ENCODE measurements at regions not wholly inside any gene's neighbourhood (a gene's known extent, or its start where the extent isn't known, plus 50 kb on each side); places are given as distances from the start of the nearest gene placed in this dataset.

DNA sequence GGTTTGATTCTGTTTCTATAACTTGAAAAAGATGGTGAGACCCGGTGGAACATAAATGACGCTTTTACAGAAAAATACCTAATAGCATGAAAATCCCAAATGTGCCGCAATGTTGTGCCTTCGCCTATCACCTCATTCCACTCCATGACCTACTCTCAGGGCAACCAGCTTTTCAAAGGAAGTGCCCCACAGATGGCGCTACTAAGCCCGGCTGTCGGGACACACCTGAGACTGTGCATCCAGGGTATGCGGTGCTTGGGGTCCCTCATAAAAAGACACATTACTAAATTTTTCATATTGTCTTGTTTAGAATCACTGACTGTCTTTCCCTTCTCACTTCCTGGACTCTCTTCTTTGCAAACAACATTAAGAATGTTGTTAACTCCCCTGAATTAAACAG is 145.5 kb upstream of the RPS6KA2 start:
- no peak for DNase-seq

DNA sequence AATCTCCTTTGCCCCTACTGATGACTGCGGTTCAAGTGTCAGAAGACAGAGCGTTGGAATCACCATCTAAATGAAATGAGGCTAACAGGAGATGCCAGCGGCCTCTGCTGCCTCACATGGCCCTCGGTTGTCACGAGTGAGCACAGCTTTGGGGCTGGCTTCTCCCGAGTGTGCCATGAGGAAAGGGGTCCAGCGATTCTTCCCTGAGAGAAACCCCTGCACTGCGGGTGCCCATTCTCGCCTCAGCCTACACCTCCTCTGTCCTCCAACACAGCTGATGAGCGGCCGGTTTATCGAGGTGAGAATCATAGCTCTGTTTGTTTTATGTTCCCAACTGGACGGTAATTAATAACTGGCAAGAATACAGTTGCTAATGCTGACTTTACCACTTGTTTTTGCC is 144.7 kb upstream of the RPS6KA2 start:
- DNase-seq = no peak

DNA sequence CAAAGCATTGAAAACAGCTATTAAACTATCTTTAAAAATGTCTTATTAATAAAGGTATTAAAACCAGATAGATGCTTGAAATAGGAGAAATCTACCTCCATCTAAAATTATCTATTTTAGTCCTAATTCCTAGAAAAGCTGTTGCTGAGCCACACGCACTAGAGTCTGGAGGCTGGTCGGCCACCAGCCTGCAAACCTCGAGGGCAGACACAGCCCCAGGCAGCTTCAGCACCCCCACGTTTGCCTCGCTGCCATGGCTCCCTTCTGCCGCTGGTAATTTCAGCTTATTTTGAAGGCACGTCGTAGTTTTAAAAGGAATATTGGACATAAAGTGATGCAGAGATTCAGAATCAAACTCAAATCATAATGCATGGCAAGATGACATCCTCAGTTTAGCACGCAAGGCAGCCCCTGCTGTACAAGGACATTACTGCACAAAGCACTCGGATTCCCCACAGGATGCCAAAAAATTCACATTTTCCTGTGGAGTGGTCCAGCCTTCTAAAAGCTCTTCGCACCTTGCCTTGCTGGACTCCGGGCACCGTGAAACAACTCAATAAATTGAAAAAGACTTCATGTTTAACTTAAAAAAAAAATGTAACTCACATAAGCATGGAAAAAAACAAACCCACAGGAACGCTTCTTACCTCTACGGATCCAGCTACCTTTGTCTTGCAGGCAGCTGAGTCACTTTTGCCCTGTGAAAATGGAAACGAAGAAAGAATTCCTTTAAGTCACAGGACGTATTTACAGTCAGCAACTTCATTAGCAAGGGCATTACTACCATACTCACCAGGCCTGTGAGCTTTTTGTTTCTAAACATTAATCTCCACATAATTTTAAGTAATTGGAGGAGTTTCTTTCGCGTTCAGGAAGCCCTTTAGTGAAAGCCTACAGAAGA is 143.4 kb upstream of the RPS6KA2 start:
- no peak for DNase-seq

DNA sequence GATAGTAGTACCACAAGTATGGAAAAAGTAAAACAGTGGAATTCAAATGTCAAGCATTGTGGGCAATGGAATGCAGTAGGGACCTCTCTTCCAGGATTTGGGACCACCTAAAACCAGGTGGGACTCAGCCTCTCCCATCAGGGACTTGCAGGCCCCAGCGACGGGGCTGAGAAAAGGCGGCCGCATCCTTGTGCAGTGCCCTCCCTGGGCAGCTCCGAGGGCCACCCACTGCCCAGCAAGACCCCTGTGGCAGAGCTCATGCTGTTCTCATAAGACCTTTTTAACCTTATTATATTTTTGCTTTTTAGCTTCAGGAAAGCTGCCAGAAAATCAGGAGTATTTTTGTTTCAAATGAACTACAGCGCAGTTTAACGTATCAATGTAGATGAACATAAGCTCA is 142.6 kb upstream of the RPS6KA2 start:
- no peak for DNase-seq

DNA sequence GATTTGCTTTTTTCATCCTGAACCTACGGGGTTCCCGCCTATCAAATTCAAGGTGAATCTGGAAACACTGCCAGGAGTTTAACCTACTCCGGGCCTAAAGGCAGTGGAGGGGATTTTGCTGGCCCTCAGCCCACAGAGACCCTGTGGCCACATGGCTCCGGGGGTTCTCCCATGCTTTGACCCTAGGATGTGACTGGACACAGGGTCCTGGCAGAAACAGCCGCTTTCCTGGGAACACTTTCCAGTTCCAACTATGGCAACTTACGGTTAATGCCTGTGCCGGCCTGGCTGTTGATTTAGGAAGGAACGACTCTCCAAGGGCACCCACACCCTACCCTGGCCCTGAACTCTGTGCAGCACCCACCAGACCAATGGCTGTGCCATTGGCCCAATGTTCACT is 141.7 kb upstream of the RPS6KA2 start:
- DNase-seq = no peak

DNA sequence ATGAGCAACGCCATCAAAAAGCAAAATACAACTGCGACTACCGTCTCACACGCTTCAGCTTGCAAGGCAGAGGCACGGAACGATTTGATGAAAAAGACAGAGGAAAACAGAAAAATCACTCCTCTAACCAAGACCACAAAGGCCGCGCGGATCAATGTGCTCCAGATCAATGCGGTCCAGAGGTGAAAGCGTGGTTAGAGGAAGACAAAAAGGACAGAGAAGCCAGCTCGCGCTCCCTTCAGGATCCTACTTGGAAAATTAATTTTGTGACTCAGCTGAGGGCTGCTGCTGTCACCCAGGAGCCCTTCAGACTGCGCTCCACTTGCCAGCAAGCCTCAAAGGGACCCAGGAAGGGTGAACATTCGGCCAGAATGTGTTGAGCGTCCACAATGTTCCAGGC is 140.2 kb upstream of the RPS6KA2 start:
- no peak for DNase-seq

DNA sequence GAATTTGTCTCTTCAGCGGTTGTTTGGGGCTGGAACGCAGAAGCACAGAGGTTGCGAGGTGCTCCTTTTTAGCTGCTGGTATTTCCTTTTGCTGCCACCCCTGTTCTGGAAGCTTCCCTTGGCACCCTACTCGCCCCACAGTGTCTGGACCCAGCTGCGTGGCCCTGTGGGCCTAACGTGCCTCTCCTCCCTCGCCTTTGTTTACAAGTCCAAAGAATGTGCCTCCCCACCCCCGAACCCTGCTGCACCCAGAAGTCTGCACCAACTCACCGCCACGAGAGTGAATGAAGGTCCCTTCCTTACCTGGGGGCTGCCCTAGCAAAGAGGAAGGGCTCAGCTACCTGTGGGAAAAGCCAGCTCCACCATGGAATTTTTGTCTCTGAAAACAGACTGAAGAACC is 139.7 kb upstream of the RPS6KA2 start:
- DNase-seq = no peak

DNA sequence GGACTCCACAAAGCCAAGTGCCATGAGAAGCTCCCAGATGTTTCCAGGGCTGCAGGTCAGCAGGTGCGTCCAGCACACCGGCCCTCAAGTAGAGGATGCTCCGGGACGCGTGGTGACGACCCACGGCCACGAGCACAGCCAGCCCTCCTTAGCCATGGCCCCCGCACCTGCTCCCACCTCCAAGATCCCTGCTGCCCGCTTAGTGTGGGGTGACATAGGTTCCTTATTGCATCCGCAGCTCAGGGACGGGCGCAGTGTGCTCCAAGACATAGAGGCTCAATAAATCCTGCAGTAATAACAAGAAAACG is 138.1 kb upstream of the RPS6KA2 start:
- no peak for DNase-seq

DNA sequence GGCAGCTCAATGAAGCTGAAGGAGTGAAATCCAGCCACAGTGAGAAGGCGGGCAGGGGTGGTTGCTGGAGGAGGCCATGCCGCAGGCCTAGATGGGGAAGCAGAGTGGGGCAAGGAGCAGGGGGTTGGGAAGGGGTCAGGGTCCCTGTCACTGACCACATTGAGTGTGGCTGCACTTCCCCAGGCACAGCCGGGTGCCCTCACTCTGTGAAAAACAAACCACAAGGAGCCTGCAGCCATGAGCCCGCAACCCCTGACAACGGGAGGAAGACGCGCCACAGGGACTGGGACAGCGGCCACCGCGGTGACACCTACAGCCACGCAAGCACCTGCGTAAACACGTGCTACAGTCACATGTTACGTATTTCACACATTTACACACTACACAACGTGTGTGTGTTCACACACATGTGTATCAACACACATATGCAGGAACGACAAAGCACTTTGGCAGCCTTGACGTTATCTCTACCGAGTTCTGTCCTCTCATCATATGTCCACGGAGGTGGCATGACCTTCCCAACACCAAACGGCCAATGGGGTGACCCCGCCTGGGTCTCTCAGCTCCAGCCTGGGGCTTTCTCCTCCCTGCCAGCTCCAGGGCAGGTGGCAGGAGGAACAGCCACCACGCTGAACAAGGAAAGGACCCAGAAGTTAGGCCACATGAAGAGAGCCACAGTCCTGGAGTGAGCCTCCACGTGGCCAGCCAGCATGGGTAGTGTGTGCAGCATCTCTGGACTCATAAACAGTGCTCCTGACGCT is 137.6 kb upstream of the RPS6KA2 start:
- DNase-seq = no peak

DNA sequence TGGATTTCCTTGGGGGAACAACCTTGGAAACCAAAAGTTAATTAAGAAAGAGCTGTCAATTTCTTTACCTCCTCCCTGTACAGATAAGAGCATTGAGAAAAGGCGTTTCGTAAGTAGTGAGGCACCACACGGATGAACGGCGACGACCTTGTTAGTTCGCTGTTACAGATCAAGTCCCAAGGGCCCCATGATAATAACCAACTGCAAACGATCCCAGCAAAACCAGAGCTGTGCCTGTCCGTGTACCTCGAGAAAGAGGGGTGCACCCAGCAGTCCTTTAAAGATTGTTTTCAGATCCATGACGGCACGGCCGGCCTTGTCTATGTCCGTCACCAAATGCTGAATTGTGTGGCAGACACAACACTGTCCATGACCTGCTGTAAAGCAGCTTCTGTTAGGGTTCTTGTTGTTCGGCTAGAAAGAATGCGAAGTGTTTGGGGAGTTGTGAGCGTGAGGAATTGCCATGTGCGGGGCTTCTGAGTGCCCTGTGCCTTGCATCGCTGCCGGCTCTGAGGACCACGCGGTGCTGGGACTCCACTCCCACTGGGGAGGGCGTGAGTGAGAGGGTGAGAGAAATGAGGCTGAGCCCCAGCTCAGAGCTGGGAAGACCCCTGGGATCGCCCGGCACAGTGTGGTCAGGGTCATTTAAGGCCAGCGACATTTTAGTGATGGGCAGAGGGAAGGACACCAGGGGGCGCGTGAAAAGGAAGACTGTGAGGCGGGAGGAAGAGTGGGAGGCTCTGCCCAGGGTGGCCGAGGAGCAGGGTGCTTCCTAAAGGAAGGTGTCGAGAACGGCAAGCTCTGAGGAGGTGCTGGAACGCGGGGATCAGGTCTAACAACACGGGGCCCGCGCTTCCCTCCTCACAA is 136.8 kb upstream of the RPS6KA2 start:
- no peak for DNase-seq

DNA sequence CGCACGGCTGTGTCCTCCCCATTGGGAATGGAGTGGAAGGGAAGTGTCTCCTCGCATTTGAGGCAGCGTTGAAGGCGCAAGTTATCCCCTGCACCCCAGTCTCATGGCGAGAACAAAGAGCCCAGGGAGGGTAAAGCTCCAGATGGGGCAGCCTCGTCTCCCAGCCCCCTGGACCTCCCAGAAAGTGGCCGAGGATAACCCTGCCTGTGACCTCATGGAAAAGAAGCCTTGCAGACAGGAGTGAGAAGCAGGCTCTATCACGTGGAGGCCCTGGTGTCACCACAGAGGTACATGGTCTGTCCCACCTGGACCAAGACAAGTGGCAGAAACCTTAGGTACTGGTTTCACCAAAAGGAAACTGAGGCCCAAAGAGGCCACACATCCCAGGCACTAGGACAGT is 134.8 kb upstream of the RPS6KA2 start:
- no peak for DNase-seq

DNA sequence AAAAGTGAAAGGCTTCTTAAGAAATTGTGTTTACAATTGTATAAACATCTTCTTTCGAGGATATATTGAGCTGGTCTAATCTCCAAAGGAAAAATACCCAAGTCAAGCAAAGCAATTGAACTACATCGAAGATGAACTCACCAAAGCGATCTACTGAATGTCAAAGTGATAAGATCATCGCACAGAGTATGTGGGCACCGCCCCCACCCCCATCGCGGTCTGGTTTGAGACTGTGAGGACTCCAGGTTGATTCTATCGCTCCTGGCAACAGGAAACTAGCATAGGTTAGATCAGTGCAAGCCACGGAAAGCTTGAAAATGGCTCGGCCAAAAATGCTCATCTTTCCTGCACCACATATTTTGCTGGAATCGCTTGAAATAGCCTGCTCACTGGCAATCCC is 133.2 kb upstream of the RPS6KA2 start:
- no peak for DNase-seq

DNA sequence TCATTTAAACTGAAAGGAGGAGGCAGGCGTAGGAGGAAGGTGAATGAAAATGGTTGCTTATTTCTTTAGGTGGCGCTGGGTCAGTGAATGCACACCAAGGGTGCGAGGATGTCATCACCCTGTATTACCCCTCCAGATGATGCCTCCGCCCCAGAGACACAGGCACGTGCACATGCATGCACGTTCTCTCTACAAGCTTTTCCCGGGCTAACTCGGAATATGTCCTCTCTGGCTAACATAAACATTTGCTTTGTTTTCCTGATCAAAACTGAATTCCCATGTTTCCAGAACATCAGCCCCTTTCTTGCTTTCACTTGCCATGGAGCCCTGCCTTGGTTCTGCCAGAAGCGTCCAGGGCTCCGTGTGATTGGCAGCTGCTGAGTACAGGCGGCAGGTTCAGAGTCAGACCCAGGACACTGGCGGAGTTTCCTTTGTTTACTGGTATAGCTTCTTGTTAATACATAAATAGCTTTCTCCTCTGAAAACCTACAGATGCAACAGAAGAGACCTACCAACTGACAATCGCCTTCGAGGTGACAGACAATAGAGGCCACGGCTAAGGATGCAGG is 131.2 kb upstream of the RPS6KA2 start:
- no peak for DNase-seq

DNA sequence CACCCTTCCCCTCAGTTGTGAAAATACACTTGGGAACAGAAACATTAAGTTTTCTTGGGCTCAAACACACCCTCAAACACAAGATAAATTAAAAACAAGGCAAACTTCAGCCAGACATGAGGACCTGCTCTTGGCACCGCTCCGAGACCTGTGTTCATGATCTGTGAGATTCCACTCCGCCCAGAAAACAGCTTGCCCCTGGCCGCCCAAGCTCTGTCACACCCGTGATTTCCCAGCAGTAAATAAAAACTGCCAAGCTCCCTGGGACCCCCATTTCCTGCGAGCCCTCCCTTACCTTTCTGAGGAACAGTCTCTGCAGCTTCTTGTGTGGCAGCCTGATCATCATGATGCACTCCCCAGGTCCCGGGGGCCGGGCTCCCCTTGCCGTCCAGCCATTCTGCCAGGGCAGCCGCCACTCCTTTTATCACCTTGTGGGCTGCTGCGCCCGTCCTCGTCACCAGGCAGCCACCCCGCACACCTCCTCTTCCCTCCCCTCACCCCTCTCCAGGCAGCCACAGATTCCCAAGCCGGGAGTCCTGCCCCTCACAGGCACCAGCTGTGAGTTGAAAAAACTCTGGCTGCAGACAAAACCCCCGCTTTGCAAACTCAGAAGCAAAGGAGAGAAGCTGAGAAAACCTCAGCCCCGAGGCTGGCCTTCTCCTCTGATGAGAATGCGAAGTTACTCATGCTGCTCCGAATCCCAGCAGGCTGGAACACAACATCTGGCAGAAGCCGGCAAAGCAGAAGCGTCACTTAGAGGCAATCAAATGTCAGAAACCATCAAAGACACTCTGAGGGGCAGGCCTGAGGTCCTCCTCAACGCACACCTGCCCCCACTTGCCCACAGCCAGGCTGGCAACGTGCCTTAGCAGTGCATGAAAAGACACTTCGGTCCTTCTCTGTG is 130.4 kb upstream of the RPS6KA2 start:
- no peak for DNase-seq

DNA sequence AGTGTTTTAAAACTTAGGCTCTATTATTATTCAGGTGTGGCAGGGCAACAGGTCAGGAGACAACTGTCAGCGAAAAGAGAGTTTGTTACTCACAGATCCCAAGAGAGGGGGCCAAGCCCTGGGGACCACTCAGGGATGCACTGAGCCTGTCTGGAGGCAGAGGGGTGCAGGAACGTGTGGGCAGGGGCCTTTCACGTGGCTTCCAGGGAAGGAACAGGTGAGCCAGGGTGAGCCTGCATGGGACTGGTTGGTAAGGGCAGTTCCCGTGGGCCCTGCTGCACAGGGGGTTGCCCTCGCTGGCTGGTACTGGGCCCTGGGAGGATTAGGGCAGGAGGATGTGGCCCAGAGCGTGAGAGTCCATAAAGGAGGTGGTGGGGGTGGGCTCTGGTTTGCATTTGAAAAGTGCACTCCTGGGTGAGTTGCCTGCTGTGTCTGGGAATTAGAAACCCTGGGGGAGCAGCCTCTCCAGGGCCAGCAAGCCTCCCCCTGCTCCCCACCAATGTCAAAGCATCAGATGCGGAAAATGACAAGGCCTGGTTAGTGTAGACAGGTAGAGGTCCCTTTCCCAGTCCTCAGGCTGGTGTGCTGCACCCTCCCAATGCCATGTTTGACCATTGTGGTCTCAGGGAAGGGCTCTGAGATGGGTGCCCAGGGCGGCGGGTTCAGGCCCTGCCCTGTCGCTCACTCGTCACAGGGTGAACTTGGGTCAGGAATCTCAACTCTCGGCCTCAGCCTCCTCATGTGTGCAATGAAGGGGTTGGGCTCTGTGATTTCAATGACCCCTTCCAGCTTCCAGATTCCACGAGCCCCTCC is 127.4 kb upstream of the RPS6KA2 start:
- no peak for DNase-seq

DNA sequence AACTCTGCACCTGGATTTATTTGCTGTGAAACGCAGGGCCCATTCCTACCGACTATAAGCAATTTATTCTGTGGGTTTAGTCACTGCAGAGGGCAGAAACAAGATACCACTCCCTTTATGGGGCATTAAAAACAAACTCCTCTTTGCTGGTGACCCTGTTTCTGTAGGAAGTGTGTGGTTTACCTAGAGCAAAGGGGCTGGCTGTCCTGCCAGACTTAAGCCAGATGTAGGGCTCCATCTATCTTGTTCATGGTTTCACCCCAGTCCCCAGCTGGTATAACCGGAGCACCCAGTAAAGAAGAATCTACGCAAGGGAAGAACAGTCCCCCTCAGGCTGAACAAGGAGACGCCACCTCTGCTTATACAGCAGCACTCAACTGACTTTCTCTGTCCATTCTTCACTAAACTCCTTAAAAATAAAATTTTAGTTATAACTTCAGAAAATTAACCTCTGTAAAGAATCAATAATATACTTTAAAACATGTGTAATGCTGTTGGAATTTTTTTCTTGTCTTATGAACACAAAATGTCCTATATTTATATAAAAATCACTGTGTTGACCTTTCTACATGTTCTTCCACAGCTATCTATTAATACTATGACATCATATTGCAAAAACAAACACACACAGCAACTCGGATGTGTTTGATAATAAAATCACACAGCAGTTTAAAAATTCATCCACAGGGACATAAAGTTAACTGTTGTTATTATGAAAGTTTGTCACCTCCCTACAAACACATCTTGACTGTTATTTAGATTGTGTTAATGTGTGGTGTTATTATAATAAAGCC is 126.1 kb upstream of the RPS6KA2 start:
- DNase-seq = no peak

DNA sequence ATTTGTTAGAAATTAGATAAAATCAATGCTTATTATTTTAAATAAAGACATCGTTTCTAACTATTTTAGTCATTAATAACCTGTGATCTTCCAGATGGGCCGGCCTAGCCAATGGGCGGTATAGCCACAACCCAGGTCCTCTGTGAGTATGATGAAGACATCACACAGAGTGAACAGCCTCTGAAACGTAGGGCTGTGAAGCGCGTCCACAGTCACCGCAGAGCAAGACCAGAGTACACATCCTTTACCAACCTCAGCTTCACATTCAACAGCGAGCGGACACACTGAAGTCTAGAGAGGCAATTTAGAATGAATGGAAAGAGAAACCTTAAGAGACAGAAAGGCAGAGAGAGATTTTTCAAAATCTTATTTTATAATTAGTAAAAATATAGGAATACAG is 125.0 kb upstream of the RPS6KA2 start:
- DNase-seq = no peak

DNA sequence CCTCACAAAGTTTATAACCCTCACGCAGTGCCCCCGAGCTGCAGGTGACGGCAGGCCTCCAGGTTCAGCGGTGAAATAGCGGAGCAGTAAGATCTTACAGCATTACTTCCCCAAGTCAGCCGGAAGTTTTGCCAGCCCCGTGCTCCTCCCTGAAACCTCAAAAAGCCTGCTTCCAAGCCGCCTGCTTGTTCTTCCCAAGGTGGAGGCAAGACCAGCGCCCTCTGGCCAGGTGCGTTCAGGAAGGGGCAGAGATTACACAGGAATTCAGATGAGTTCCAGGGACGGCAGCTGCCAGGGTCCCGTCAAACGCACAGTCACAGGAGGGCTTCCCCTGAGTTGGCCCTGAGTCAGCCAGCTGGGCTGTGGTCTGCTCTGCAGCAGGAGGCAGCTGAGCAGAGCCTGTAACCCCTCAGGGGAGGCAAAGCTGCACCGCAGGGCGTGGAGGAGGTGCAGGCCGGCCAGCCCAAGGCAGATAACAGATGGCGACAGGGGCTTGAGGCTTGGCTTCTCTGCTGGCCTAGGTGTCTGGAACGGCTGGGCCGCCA is 124.1 kb upstream of the RPS6KA2 start:
- DNase-seq = no peak

DNA sequence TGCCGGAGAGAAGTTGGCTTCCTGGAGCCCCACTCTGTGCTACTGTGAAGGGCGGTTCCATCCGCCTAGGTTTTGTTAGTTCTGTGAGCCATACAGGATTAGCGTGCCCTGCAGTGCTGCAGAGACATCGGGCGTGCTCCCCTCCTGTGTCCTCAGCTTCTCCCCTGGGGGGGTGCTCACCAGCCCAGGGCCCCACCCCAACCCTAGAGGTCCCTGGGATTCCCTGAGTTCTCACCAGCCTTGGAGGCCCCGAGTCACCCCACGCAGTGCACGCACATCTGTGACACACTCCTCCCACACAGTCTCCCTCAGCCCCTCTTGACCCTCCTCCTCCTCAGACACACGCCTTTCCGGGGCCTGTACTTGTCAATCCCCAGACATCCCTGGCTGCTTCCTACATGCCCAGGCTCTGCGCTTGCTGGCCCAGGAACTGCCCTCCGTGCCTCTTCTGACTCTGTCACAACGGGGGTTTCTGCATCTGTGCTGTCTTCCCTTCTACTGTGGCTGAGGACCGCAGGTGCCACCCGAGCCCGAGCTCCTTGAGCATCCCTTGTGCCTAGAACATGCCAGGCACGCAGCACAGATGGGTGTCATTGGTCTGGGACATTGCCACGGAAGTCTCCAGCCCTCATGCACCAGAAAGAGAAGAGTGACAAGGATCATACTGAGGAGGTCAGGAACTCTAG is 123.2 kb upstream of the RPS6KA2 start:
- no peak for DNase-seq
